GM10847 (cell line): ENCODE measurements at regions not wholly inside any gene's neighbourhood (a gene's known extent, or its start where the extent isn't known, plus 50 kb on each side); places are given as distances from the start of the nearest gene placed in this dataset.

Experiments used
- POLR2A ChIP-seq: IDR thresholded peaks from 2 replicates; pipeline ENCODE4 v1.6.1; 2011; ENCODE audit not compliant: insufficient read length; ENCODE audit errors: extremely low read depth

DNA sequence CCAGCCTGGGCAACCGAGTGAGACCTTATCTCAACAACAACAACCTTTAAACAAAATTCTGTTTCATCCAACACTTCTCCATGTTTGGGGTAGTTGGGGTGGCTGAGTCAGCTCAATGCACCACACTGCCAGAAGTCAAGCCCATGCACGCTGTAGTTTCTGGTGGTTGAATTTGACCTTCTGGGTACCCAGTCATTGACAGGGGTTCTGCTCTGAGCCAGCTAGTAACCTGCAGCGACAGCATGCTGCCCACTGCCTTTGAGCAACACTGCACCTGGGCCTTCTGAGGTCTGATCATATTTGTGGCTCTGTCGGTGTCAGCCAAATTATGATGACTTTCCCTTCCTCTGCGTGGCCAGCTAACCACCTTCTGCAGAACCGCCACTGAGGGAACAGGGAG is 84.6 kb upstream of the ZNF438 start:
- no peak for TF ChIP-seq POLR2A

DNA sequence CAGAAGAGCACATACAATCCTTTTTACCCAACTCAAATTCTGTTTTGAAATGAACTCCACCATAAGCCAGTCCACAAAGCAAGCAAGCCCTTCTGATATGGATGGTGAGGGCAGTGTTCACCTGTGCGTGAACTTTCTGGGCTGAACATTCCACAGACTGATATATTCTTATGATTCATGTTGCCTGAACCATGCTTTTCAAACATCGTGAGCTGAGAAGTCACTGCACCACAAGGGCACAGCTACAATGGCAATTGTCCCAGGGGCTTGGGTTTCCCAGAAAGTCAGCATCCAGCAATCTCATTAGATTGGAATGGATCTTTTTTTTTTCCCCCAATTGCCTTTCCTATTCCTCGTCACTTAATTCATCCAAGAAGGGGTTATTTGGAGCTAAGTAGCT is 86.9 kb upstream of the ZNF438 start:
- TF ChIP-seq POLR2A: no peak

DNA sequence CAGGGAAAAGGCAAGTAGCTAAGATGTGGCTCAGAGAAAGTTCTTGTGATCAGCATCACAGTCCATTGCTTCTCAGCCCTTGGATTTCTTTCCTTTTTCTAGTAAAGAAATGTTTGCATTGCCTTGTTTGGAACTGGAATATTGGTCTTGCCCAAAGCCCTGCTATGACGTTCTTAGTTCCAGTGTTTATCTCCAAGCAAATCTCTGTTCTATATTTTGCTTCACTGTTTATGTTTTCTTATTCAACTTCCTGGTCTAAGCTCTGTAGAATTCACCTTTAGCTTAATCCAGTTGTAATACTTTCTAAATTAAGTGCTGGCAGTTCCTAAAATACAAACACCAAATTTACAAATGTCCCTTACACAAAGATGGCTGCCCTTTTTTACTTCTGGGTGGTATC is 88.7 kb upstream of the ZNF438 start:
- TF ChIP-seq POLR2A: no peak

DNA sequence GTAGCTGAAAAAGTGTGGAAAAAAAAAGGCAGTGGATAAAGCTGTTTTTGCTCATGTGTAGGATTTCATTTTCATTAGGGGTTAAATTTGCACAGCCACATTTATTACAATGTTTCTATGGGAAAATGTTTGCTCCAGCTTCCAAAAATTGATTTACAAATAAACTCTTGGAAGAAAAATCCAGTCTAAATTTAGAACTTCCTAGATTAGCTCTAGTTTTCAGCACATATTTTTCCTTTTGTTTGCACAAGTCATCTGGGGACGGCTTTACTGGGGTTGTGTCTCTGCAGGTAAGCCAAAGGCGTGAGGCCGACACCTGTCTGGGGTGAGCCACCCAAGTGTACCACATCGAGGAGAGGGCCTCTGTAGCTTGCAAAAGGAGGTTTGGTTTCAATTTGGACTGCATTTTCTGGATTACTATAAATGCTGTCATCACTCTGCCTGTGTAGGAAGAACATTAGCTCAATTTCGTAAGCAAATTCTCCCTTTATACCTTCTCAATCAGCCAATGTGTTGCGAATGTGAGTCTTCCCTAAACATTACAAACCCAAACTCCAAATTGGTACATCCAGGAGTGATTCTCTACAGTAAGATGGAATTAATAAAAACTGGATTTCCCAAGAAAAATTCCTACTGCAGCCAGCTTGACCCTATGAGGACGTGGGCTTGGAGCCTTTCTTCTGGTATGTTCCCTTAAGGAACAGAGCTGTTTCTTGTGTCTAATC is 89.5 kb upstream of the ZNF438 start:
- TF ChIP-seq POLR2A: no peak

DNA sequence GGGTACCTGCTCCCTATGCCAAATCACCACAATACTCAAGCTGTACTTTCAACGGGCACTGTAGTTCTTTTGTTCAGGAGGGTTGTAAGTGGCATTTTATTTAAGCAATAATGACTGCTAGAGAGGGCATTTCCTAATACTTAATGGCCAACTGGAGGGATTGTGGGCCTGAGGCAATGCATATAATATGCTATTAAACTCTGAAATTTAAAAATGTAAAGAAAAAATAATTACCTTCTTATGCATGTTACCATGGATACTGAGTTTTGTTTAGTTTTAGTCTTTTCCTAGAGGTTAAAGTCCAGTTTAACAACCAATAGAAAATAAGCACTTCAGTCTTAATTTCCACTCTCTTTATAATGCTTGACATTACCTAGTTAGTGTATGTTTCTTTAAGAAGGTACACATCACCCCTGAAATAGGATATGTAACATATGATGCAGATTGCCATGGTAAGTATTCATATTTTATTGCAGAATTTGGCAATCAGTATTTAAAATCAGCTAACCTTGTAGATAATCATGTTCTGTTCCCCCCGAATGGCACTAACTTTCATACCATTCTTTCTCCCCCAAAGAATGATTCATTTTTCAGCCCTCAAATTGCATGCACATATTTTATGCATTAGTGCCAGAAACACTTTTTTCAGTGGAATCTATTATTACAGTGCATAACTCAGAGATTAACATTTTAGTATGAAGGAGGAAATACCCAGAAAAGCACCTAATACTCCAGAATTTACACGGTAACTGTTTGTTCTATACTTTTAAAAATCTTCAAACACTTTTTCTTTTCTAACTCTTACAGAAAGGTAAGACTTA is 90.3 kb upstream of the ZNF438 start:
- no peak for TF ChIP-seq POLR2A

DNA sequence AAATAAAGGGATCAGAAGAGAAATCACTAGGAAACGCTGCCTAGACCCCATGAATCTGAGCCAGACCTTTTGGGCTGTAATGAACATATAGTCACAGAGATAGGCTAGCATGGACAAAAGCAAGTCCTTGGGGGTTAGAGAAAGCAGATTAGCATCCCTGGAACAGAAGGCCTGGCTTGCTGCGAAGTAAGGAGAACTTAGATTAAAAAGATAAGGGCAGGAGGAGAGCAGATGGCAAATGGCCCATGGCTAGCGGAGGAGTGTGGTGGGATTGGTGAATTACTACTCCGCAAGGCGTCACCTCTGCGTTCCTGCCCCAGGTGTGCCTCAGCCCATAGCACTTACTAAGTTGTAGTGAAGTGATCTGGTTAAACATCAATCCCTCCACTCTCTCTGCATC is 92.3 kb upstream of the ZNF438 start:
- no peak for TF ChIP-seq POLR2A

DNA sequence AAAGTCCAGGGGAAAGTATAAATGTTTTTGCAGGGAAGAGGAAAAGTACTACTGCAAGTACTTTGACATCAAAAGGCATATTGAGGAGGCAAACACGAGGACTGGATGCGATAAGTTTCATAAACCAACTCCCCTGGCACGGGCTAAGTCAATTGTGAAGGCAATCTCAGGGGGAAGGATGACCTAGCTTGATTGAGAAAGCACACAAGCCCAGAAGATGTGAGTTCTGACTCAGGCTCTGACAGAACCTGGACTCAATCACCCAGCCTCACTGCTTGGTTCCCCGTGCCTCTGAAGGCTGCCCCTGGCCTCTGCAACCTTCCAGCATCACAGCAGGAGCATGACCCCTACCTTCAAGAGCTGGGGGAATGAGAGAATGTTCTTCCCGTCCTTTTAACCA is 93.2 kb upstream of the ZNF438 start:
- no peak for TF ChIP-seq POLR2A

DNA sequence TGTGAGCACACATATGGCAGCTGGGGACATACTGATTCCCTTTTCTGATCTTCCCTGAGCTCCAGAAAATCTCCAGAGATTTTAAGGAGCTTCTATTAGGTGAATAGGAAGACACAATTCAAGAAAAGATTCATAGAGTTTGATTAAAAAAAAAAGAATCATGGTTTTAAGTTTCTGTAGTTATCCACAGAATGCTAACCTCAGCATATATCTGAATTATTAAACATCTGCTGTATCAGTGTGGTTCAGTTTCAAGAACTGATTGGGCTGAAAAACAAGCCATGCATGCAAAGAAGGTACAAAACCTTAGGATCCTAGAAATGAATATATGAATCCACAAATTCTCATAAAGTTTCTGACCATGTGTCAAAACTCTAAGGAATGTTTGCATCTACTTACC is 94.1 kb upstream of the ZNF438 start:
- TF ChIP-seq POLR2A: no peak

DNA sequence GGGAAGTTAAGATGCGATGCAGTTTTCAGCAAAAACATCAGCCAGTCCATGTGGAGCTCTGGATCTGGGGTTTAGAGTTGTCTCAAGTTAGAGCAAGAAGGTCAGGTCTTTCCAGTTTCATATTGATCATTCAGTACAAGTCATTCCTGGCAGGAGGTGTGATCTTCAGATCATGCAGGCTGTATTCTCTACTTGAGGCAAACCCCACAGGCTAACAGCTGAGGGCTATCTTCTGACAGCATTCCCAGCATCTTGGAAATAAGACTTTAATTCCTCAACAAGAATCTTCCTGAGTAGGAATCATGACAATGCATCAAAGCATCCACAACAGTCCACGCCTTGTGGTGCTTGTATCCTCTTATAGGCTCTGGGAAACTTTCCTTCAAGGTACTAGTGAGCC is 94.9 kb upstream of the ZNF438 start:
- TF ChIP-seq POLR2A: no peak

DNA sequence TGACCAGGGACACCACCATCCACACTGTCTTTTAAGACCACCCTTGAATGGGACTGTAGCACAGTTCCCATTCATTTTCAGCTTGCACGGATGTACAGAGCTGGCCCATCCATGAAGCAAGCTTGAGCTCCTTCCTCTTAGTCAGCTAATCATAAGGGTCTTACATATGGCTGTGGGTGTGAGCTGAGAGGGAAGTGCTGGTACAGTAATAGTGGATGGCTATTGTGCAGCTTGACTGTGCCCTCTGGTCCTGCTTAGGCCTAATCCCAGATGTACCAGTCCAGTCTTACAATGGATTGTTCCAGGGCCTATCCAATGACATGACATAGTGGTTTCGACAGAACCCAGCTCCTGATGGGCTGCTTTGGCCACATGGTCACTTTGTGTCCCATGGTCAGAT is 96.9 kb upstream of the ZNF438 start:
- no peak for TF ChIP-seq POLR2A

DNA sequence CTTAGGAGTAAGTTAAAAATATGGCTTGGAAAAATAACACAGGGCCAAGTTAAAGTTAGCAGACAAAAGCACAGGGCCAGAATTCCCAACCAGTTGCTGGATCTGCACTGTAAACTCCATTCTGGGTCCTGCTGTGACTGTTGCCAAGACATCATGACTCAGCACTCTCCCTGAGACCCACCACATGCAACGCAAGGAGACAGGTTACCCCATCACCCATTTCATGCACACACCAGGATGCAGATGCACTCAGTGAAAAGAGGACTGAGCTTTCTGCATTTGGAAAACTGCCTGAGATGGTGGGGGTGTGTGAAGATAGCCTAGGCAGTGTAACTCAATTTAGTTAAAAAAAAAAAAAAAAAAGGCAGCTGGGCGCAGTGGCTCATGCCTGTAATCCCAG is 97.6 kb upstream of the ZNF438 start:
- no peak for TF ChIP-seq POLR2A

DNA sequence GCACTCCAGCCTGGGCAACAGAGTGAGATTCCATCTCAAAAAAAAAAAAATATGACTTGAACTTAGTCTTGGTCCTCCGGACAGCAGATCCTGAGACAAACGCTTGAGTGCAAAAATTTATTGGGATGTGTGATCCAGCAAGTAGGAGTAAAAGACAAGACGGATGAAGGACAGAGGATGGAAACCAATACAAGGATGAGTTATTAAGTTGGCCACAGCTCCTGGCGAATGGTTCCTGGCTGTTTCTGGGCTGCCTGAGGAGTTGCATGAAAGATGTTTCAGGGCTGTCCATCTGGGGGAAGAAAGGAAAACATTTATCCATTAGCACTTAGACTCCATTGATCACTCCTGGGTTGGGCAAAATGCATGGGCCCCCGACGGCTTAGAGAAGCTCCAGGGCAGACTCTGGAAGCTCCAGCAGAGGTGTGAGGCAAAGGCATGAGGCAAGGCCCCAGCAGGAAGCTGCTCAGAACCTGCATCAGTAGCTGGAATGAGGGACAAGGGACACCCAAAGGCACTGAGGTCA is 98.3 kb upstream of the ZNF438 start:
- no peak for TF ChIP-seq POLR2A

DNA sequence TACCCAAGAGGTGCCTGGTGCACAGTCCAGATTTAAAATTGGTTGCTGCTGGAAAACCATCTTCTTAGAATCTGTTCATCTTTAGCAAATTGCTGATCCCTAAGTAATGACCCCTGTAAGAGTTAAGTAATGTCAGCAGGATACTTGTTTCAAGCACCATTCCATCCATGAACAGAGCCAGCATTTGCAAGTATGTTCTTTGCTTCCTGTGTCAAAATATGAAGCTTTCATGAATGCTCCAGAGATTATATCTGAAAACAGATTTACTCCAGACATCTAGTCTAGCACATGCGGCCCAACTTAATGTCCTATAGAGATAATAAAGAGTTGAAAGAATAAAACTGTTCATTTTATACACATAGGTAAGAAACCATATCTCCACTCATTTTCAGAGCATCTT is 98.7 kb upstream of the ZNF438 start:
- TF ChIP-seq POLR2A: no peak

DNA sequence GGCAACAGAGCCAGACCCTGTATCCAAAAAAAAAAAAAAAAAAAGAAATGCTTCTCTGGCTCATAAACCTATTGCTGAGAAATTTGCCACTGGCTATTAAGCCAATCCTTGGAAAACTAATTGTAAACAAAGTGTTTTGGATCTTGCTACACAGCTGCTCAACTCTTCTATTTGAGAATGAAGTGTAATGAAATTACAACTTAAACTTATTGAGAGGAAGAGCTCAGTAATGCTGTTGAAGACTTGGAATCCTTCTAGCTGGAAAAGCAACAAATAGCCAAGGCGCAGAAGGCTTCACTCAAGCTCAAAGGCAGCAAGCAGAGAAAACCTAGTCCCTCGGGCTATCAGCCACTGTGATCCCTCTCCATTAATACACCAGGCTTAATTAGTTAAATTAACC is 99.6 kb upstream of the ZNF438 start:
- TF ChIP-seq POLR2A: no peak

DNA sequence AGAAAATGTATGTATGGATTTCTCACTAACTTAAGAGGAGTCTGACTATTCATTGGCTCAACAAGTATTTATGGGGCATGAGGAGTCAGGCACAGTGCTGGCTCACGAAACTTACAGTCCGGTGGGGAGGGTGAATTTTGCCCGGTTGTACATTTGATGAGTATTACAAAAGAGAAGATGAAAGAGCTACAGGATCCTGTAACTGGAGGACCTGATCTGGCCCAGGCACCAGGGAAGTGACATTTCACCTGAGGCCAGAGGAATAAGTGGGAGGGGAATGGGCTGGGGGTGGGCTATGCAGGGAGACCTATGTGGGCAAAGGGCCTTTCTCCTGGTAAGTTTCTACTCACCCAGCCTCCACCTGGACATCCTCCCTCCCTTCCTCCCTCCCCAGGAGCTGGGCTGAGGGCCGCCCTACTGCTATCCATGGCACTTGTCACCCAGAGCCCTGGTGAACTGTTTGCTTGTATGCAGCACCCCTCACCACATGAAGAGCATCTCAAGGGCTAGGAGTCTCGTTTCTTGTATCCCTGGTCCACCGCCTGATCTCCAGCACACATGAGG is 101.1 kb upstream of the ZNF438 start:
- no peak for TF ChIP-seq POLR2A

DNA sequence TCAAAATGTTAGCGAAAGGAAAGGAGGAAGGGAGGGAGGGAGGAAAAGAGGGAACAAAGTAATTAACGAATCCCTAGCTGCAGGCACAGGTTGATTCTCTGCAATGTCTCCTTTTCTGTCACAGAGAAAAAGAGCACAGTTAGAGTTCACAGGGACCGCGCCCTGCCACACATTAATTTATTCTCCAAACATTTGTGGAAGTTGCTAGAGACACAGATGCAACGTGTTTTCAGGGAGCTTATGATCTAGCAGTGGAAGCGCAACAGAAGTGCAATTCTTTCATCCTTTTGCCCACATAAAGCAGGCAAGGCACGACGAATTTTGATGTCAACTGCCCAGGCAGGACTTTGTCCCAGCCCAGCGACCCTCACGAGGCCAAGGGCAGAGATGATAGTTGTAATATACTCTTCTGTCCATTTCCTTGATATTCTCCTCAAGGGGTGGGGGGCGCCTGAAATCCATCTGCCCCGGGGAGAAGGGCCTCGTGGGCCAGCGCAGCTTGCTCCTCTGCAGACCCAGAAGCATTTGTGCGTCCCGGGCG is 101.7 kb upstream of the ZNF438 start:
- TF ChIP-seq POLR2A: no peak

DNA sequence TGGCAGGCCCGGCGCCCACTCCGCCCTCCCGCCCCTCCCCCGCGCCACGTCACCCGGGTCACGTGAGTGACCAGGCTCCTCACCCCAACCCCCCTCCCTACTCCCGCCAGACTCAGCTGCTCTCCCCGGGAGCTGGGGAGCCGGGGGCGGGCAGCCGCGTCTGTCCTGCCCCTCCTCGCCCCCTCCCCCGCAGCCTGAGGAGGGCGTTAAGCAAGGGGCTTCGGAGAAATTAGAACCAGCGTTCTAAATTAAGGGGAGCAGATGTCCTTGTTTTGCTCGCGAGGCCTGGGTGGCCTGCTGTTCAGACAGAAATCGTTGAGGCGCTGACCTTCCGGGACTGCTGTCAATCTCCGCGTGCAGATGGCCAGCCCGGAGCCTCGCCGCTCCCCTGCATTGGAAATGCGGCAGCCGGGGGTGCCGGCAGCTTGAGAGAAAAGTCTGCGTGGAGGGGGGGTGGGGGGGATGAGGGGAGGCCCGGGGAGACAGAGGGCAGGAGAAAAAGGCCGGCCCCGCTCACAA is 102.2 kb upstream of the ZNF438 start:
- TF ChIP-seq POLR2A: peak; percentile 54
